NCI-H1105 (cell line): ENCODE measurements at regions not wholly inside any gene's neighbourhood (a gene's known extent, or its start where the extent isn't known, plus 50 kb on each side); places are given as distances from the start of the nearest gene placed in this dataset.
A peak's percentile ranks its signal among the peaks of the same experiment; 100 is the strongest.

Experiments
- DNase-seq: peaks from one replicate; lab custom pipeline; 2025; lab: John Stamatoyannopoulos, UW

GRCh38 chr10:91036807-91037411 is 116.0 kb upstream of the ANKRD1 start:
- no peak for DNase-seq

- DNase-seq = no peak
Observed at GRCh38 chr10:91038971-91039370, 118.1 kb upstream of the ANKRD1 start.

DNA sequence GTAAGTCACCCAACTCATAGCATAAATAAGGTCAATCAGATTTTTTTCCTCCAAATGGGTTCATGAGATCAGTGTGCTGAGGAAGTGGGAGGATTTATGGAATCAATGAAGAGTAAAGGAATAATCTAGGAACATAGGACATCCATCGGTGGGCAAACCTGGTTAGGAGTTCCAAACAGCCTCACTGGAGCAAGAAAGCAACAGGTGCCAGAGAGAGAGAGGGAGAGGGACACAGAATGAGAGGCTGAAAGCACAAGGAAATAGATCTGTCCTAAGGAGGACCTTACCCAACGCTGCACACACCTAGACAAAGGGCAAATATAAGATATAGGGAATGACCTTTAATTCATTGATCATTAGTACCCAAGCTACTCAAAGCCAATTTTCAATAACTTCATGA is 119.5 kb upstream of the ANKRD1 start:
- DNase-seq = no peak

GRCh38 chr10:91042069-91042468 is 121.2 kb upstream of the ANKRD1 start:
- DNase-seq = no peak

- no peak for DNase-seq
Observed at GRCh38 chr10:91043173-91043910, 122.5 kb upstream of the ANKRD1 start.

DNA sequence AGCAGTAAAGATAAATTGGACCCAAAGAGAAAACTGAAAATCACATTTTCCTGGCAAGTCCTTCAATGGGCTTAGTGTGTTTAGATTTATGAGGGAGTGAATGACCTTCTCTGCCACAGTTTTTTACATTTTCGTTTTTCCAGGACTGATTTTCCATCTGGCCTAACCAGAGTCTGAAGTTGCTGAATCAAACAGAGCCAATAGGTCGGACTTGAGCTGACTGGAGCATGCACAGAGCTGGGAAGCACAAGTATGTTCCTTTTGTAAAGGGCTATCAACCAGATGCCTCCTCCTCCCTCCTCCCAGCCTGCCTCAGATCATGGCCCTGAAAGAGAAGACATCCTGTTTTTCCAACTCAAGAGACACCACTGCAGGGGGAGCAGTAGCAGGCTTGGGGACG is 126.0 kb upstream of the ANKRD1 start:
- DNase-seq = no peak

DNA sequence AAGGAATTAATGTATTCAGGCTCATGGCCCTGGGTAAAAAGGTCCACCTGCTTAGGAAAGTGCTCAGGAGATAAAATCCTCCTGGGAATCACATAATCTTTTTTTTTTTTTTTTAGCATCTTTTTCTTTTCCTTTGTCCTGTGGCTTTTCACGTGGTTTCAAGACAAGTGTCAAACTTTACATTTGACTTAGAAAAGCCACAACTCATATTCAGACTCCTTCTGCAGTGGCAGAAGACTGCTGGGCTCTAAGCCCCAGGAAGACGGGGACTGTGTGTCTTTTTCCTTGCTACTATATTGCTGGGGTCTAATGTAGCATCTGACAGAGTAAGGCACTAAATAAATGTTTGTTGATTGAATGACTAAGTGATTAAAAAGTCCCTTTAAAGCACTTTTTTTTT is 127.5 kb upstream of the ANKRD1 start:
- DNase-seq = no peak

DNA sequence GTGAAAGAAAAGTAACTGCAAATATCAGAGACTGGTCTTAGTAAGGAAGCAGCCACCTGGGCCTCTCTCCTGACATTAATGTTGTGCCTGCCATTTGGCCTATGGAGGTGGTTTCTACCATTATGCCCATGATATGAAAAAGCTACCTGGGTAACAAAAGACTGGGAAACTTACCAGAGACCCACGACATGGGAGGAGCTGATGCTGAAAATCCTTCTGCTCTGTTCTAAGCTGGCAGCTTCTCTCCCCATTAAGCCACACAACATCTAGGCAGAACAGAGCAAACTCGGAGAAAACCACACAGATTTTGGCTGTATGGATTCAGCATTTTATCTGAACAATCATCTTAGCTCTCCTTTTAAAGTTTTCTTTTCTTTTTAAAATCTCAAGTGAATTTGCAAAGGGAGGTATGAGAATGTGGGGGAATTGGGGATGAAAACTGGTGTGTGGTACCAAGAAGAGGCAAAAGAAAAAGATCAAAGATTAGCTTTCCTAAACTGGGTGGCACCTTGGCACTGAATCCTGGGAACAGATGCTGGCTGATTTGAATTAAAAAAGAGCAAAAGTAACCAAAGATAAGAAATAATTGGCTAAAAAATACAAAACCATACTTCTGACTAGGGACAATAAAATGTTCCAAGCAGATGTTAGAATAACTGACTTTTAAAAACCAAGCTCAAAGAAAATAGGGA is 128.6 kb upstream of the ANKRD1 start:
- DNase-seq = no peak

DNA sequence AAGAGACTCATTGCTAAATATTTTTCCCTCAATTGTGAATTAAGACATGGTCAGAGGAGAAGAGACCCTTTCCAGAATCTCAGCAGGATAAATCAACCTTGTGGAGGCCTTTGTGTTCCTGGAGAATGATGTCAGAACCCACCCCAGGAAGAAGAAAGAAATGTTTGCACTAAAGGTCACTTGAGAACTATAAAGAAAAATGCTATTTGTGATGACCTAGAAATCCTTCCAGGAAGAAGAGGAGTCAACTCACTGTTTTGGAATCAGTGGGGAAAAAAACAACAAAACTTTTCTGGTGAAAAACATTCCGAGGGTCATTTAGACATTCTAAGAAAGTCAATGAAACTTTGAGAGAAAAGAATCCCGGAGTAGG is 129.1 kb upstream of the ANKRD1 start:
- no peak for DNase-seq

- DNase-seq = no peak
Observed at GRCh38 chr10:91050371-91051034, 129.6 kb upstream of the ANKRD1 start.

DNA sequence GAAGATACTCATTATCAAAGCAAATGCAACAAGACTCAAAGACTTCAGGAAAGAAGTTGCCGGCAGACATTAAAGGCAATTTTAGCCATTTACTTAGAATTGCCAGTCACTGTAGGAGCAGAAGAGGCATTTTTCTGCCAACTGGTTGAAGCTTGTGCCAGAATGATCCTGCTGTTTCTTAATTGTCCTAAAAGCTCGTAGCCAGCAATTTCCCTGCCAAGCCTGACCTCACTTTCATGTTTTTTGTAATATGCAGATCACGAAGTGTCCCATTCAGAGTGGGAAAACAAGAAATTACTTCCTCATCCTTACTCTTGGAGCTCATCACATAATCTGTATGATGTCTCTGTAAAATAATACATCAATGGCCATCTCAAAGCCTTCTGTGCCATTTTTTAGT is 130.9 kb upstream of the ANKRD1 start:
- no peak for DNase-seq

DNA sequence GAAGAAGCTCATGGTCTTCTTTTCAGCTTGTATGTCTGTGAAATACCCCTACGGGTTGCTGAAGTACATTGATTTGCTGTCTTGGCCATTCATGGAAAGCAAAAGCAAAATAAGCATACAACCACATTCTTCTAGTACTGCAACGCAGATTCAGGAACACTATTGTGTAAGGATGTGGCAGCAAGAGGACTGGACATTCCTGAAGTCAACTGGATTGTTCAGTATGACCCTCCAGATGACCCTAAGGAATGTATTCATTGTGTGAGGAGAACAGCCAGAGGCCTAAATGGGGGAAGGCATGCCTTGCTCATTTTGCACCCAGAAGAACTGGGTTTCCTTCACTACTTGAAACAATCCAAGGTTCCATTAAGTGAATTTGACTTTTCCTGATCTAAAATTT is 133.4 kb upstream of the ANKRD1 start:
- DNase-seq = no peak

DNA sequence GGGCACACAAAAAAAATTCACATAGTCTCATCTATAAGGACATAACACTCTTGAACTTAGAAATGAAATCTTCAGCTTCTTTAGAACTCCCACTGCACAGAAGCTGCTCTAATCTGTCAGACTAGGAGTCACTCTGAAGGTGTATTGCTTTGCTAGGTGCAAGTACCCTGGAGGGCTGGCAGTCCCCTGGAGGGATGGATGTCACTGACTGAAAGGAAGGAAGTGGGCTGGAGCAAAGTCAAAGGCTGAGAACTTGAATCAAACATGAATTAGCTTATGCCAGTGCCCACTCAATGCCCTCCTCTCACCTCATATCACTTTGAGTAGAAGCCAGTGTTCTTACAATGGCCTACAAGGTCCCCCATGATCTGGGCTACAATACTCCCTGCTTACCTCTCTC is 140.3 kb upstream of the ANKRD1 start:
- no peak for DNase-seq

DNA sequence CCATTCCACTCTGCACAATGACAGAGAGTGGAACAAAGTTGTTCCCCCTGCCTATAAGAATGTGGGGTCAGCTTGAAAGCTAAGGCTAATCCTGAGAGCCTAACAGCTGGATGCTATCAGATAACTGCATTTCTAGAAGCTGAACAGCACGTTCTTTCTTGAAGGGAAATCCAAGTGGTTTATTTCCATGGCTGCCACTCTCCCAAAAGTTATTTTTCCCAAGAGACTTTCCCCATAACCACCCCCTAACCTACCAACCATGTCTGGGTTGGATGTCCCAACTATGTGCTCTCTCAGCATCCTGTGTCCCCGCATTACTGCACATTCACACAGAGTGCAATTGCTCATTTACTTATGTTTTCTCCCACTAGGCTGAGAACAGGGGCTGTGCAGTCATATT is 140.7 kb upstream of the ANKRD1 start:
- DNase-seq = no peak

DNA sequence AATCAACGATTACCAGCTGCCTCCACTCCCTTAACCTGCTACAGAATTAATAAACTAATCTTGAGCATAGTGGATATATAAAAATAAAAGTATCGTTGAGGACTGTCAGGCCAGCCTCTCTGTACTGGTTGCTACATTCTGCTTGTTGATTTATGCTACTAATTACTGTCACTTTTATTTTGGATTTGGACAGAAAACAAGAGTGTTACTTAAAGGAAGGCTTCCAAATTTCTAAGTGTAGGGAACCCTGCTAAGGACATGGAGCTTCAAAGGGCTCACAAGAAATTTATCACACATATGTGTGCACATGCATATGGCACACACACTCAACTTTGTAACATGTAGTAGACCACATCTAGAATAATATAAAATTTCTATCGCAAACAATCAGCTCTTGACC is 141.2 kb upstream of the ANKRD1 start:
- no peak for DNase-seq

- DNase-seq = no peak
Observed at GRCh38 chr10:91071786-91072185, 148.7 kb upstream of the PCGF5 start.

- no peak for DNase-seq
Observed at GRCh38 chr10:91073286-91073979, 147.0 kb upstream of the PCGF5 start.

GRCh38 chr10:91076991-91077548 is 143.4 kb upstream of the PCGF5 start:
- no peak for DNase-seq

GRCh38 chr10:91077549-91078071 is 142.9 kb upstream of the PCGF5 start:
- peak; percentile 67 for DNase-seq

GRCh38 chr10:91080776-91081175 is 139.7 kb upstream of the PCGF5 start:
- DNase-seq = no peak

DNA sequence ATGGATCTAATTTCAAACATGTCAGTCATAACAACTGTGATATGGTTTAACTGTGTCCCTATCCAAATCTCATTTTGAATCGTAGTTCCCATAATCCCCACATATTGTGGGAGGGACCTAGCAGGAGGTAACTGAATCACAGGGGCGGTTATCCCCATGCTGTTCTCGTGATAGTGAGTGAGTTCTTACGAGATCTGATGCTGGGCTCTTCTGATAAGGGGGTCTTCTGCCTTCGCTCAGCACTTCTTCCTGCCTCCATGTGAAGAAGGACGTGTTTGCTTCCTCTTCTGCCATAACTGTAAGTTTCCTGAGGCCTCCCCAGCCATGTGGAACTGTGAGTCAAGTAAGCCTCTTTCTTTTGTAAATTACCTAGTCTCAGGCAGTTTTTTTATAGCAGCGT is 138.0 kb upstream of the PCGF5 start:
- DNase-seq = no peak
